Upper lobe of right lung (tissue), 1 donor: ENCODE measurements at regions not wholly inside any gene's neighbourhood (a gene's known extent, or its start where the extent isn't known, plus 50 kb on each side); places are given as distances from the start of the nearest gene placed in this dataset.

Source experiments
- ATAC-seq: fragments of 200-7000 bp; cut with Tn5 transposase; one replicate; pipeline ENCODE4 v1.9.1; 2020; ENCODE audit warnings: mild to moderate bottlenecking, moderate library complexity
- DNase-seq: peaks from one replicate; pipeline ENCODE4 v3.0.0-alpha.2; 2020
- H3K27ac ChIP-seq: fragments of 200-600 bp; one replicate; pipeline ENCODE4 v1.8.0; 2022
- H3K27me3 ChIP-seq: fragments of 200-600 bp; one replicate; pipeline ENCODE4 v1.8.0; 2022; ENCODE audit warnings: mild to moderate bottlenecking
- H3K36me3 ChIP-seq: fragments of 200-600 bp; one replicate; pipeline ENCODE4 v1.8.0; 2022
- H3K4me1 ChIP-seq: fragments of 200-600 bp; one replicate; pipeline ENCODE4 v1.8.0; 2022
- H3K4me3 ChIP-seq: fragments of 200-600 bp; one replicate; pipeline ENCODE4 v1.8.0; 2022; ENCODE audit warnings: mild to moderate bottlenecking
- H3K9me3 ChIP-seq: fragments of 200-600 bp; one replicate; pipeline ENCODE4 v1.8.0; 2022
- CTCF ChIP-seq: fragments of 200-600 bp; IDR thresholded peaks from one replicate; pipeline ENCODE4 v1.8.0; 2022; ENCODE audit warnings: antibody characterized with exemption
- intact Hi-C: fragments of 100-400 bp; cut with DNase I; formaldehyde crosslinking; loops from one replicate; pipeline ENCODE4 v1.11.0; 2022
- donor health status: DM: no; HTN: yes; CAD: no; lungs with severe emphysema.

GRCh38 chr7:36777855-36778254, 53.6 kb upstream of the AOAH start:
- H3K4me3 ChIP-seq: no peak overlapping the region
- no peaks in the 10 kb centered on the region for H3K9me3 ChIP-seq
- H3K27ac ChIP-seq: no peak overlapping the region
- H3K36me3 ChIP-seq: no peaks in the 10 kb centered on the region
- peaks cover 12% of the 10 kb centered on the region for H3K4me1 ChIP-seq
- DNase-seq: no peak
- TF ChIP-seq CTCF: no peak
- intact Hi-C loops: no loop called here
- ATAC-seq: no peak
- no peaks in the 10 kb centered on the region for H3K27me3 ChIP-seq

GRCh38 chr7:36777062-36777461, 52.8 kb upstream of the AOAH start:
- DNase-seq (no peak), ATAC-seq (peak; percentile 8)
- Histone ChIP-seq H3K4me3 (no peak overlapping the region), H3K27ac (no peak overlapping the region), H3K36me3 (no peaks in the 10 kb centered on the region), H3K4me1 (peaks cover 12% of the 10 kb centered on the region), H3K27me3 (no peaks in the 10 kb centered on the region), H3K9me3 (no peaks in the 10 kb centered on the region)
- no peak for TF ChIP-seq CTCF
- intact Hi-C loops: no loop called here

- intact Hi-C loops: no loop called here
- TF ChIP-seq CTCF: no peak
- ATAC-seq: peak; percentile 87
These were observed 51.4 kb upstream of the AOAH start for GRCh38 chr7:36775676-36776075.

GRCh38 chr7:36775061-36775620, 50.8 kb upstream of the AOAH start:
- ATAC-seq: peak; percentile 45
- no peaks in the 10 kb centered on the region for H3K36me3 ChIP-seq
- no peaks in the 10 kb centered on the region for H3K9me3 ChIP-seq
- no peak overlapping the region for H3K4me3 ChIP-seq
- peak overlapping the region; percentile 19 for H3K27ac ChIP-seq
- no peak for DNase-seq
- no peaks in the 10 kb centered on the region for H3K27me3 ChIP-seq
- no peak for TF ChIP-seq CTCF
- H3K4me1 ChIP-seq: peaks cover 12% of the 10 kb centered on the region
- intact Hi-C loops: no loop called here

More at GRCh38 chr7:36775676-36776075, 51.4 kb upstream of the AOAH start:
- no peak for DNase-seq
- Histone ChIP-seq H3K36me3 (no peaks in the 10 kb centered on the region), H3K27ac (peak overlapping the region; percentile 19), H3K4me3 (no peak overlapping the region), H3K9me3 (no peaks in the 10 kb centered on the region), H3K27me3 (no peaks in the 10 kb centered on the region), H3K4me1 (peaks cover 12% of the 10 kb centered on the region)
